ENCODE measurements at regions not wholly inside any gene's neighbourhood (a gene's known extent, or its start where the extent isn't known, plus 50 kb on each side); places are given as distances from the start of the nearest gene placed in this dataset.

DNA sequence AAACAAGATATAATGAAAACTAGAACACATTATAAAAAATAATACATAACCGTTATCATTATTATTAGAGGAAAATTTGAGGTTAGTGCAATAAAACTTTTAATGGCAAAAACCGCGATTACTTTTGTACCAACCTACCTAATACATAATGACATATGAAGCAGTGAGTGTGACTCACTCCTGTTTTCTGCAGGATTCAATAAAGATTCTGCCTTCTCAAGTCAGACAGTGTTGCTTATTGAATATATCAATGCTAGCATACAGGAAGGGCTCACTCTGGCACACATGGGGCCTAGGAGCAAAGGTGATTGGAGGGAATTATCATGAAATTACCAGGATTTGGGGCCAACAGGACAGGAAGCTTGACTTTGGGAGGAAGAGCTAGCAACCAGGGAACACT lies 230.8 kb upstream of the CEP162 start:
- Histone ChIP-seq H3K36me3 (ENCODE audit: control insufficient read depth, low read depth, low read length) (no peaks in the 10 kb centered on the region), H3K9me3 (ENCODE audit: control insufficient read depth, low read depth, low read length) (no peaks in the 10 kb centered on the region), H3K27me3 (ENCODE audit: control insufficient read depth, insufficient read depth, low read length) (no peaks in the 10 kb centered on the region), H3K4me1 (ENCODE audit: control insufficient read depth, low read depth, low read length) (no peaks in the 10 kb centered on the region), H3K4me3 (ENCODE audit: low read length) (no peak overlapping the region), H3K27ac (ENCODE audit: low read length) (no peak overlapping the region), H3K9ac (ENCODE audit: low read length) (no peak overlapping the region)

DNA sequence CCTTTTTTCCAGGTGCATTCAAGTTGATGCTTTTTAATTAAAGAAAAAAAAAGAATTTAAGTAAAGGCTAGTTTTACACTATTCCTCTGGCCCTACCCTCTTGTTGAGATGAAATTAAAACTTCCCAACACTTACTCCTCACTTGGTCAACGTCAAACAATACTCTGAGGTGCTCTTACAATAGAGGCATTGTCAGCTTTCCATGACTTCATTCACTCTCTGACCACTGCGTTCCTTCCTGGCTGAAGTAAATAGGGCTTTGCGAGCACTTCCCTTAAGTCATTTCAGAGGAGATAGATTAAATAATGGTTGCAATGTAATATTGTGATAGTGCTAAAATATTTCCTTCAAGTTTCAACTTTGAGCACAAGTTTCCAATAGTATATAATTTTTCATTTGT lies 229.8 kb upstream of the CEP162 start:
- Histone ChIP-seq H3K9me3 (ENCODE audit: control insufficient read depth, low read depth, low read length) (no peaks in the 10 kb centered on the region), H3K27ac (ENCODE audit: low read length) (no peak overlapping the region), H3K9ac (ENCODE audit: low read length) (no peak overlapping the region), H3K4me3 (ENCODE audit: low read length) (no peak overlapping the region), H3K36me3 (ENCODE audit: control insufficient read depth, low read depth, low read length) (no peaks in the 10 kb centered on the region), H3K4me1 (ENCODE audit: control insufficient read depth, low read depth, low read length) (no peaks in the 10 kb centered on the region), H3K27me3 (ENCODE audit: control insufficient read depth, insufficient read depth, low read length) (no peaks in the 10 kb centered on the region)

DNA sequence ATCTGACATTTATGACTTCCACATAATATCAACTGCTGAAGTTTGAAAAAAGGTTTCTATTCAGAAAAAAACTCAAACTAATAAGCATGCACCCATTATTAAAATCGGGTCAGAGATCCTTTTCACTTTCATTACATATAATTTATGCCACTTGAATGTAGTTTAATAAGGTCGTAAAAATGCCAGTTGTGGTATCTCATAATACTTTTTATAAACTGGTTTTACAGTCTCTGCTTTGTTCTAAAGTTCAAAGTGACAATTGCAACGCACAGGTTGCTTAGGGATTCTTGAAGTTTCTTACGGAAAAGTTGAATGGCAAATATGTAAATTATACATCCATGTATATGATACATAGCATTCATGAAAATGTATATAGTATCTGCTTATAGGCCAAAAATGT lies 229.4 kb upstream of the CEP162 start:
- no peak overlapping the region for H3K9ac ChIP-seq (ENCODE audit: low read length)
- H3K9me3 ChIP-seq (ENCODE audit: control insufficient read depth, low read depth, low read length): no peaks in the 10 kb centered on the region
- no peak overlapping the region for H3K27ac ChIP-seq (ENCODE audit: low read length)
- no peak overlapping the region for H3K4me3 ChIP-seq (ENCODE audit: low read length)
- no peaks in the 10 kb centered on the region for H3K36me3 ChIP-seq (ENCODE audit: control insufficient read depth, low read depth, low read length)
- H3K27me3 ChIP-seq (ENCODE audit: control insufficient read depth, insufficient read depth, low read length): no peaks in the 10 kb centered on the region
- no peaks in the 10 kb centered on the region for H3K4me1 ChIP-seq (ENCODE audit: control insufficient read depth, low read depth, low read length)

DNA sequence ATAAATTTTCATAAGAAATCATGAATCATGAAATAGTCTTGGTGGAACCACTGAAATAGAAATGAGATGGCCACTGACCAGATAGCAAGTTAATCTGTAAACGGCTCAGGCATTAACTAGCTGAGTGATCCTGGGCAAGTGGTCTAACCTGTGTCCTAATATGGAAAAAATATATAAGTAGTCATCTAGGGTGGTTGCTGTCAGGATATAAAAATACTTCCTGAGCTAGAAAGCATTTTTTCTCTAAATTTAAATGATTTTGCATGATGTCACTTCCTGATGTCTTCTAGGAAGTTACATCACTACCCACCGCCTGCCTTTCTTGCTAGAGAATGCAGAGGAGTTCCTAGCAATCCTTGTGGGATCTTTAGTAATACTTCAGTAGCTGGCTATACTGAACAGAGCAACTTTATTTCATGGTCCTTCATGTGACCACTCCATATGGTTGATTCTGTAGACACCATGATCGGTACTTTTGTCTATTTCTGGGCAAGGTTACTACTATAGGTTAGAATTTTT lies 228.1 kb upstream of the CEP162 start:
- H3K27ac ChIP-seq (ENCODE audit: low read length): no peak overlapping the region
- H3K27me3 ChIP-seq (ENCODE audit: control insufficient read depth, insufficient read depth, low read length): no peaks in the 10 kb centered on the region
- H3K9ac ChIP-seq (ENCODE audit: low read length): no peak overlapping the region
- no peak overlapping the region for H3K4me3 ChIP-seq (ENCODE audit: low read length)
- no peaks in the 10 kb centered on the region for H3K36me3 ChIP-seq (ENCODE audit: control insufficient read depth, low read depth, low read length)
- no peaks in the 10 kb centered on the region for H3K4me1 ChIP-seq (ENCODE audit: control insufficient read depth, low read depth, low read length)
- no peaks in the 10 kb centered on the region for H3K9me3 ChIP-seq (ENCODE audit: control insufficient read depth, low read depth, low read length)

DNA sequence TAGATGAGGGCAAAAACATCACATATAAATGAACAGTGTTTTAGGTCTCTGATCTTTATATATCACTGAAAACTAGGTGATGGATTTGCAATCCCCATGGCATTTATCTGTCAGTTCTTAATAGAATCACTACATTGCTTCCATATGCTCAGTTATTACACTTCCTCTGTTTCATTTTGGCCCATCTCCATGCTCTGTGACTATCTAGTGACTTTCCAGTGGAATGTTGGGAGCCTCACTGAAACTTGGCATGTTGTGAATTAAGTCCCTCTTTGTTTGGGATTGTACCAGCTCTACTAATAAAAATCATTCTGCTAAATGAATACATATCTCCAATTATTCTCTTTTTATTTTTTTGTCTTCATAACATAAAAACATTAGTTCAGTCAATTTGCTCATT lies 226.1 kb upstream of the CEP162 start:
- H3K4me1 ChIP-seq (ENCODE audit: control insufficient read depth, low read depth, low read length): peaks cover 5% of the 10 kb centered on the region
- no peaks in the 10 kb centered on the region for H3K27me3 ChIP-seq (ENCODE audit: control insufficient read depth, insufficient read depth, low read length)
- H3K4me3 ChIP-seq (ENCODE audit: low read length): no peak overlapping the region
- H3K9me3 ChIP-seq (ENCODE audit: control insufficient read depth, low read depth, low read length): no peaks in the 10 kb centered on the region
- H3K9ac ChIP-seq (ENCODE audit: low read length): no peak overlapping the region
- H3K36me3 ChIP-seq (ENCODE audit: control insufficient read depth, low read depth, low read length): no peaks in the 10 kb centered on the region
- no peak overlapping the region for H3K27ac ChIP-seq (ENCODE audit: low read length)

DNA sequence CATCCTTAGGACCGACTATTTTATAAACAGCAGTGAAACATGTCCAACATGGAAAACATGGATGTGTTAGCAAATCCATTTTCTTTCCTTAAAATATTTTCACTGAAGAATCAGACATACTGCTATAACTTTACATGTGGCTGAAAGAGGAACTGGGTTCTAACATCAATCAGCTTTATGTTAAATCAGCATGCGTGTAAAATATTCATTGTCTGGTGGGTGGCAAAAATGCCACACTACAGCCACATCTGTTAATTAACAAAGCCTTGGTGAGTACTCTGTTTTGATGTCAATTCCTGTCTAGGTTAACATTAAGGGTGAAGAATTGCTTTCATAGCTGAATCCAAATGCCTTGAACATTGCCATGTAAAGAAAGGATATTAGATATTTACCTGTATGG lies 222.6 kb upstream of the CEP162 start:
- H3K4me1 ChIP-seq (ENCODE audit: control insufficient read depth, low read depth, low read length): peaks cover 15% of the 10 kb centered on the region
- no peak overlapping the region for H3K4me3 ChIP-seq (ENCODE audit: low read length)
- no peaks in the 10 kb centered on the region for H3K9me3 ChIP-seq (ENCODE audit: control insufficient read depth, low read depth, low read length)
- H3K9ac ChIP-seq (ENCODE audit: low read length): no peak overlapping the region
- H3K27me3 ChIP-seq (ENCODE audit: control insufficient read depth, insufficient read depth, low read length): no peaks in the 10 kb centered on the region
- no peaks in the 10 kb centered on the region for H3K36me3 ChIP-seq (ENCODE audit: control insufficient read depth, low read depth, low read length)
- no peak overlapping the region for H3K27ac ChIP-seq (ENCODE audit: low read length)

DNA sequence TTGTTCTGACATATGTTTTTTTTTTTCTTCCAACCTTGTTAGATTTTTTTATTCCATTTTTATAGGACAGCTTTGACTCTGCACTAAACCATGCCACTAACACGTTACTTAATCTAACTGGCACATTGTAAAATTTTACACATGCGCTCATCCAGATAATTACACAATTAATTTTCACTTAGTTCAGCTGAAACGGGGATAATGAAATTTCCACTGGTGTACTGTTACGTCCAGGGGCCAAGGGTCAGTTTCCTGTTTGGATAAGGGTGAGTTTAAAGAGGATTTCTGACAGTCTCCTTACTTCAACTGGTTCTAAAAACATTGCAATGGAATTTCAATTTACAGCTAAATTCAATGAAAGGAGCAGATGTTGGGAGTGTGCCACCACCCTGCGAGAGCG lies 221.8 kb upstream of the CEP162 start:
- peaks cover 15% of the 10 kb centered on the region for H3K4me1 ChIP-seq (ENCODE audit: control insufficient read depth, low read depth, low read length)
- no peaks in the 10 kb centered on the region for H3K36me3 ChIP-seq (ENCODE audit: control insufficient read depth, low read depth, low read length)

DNA sequence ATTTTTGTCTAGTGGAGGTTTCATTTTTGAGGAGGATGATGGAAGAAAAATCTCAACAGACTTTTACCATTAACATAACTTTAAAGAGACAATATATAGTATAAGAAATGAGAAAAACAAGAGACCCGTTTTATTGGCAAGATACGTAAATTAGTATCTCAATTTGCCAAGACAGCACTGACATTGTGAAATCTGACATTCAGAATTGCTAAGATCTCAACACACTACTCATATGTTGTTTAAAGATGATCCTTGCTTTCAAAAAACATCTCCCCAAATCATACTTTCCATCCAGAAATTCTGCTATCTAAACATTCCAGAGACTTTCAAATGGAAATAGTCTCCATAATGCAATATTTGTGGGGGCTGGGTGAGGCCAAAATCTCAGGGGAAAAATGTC lies 220.9 kb upstream of the CEP162 start:
- H3K4me3 ChIP-seq (ENCODE audit: low read length): no peak overlapping the region
- no peaks in the 10 kb centered on the region for H3K9me3 ChIP-seq (ENCODE audit: control insufficient read depth, low read depth, low read length)
- H3K36me3 ChIP-seq (ENCODE audit: control insufficient read depth, low read depth, low read length): no peaks in the 10 kb centered on the region
- no peaks in the 10 kb centered on the region for H3K27me3 ChIP-seq (ENCODE audit: control insufficient read depth, insufficient read depth, low read length)
- peaks cover 15% of the 10 kb centered on the region for H3K4me1 ChIP-seq (ENCODE audit: control insufficient read depth, low read depth, low read length)
- H3K27ac ChIP-seq (ENCODE audit: low read length): no peak overlapping the region
- no peak overlapping the region for H3K9ac ChIP-seq (ENCODE audit: low read length)

More for the DNA sequence above, 221.8 kb upstream of the CEP162 start:
- Histone ChIP-seq H3K9me3 (ENCODE audit: control insufficient read depth, low read depth, low read length) (no peaks in the 10 kb centered on the region), H3K9ac (ENCODE audit: low read length) (no peak overlapping the region), H3K4me3 (ENCODE audit: low read length) (no peak overlapping the region), H3K27me3 (ENCODE audit: control insufficient read depth, insufficient read depth, low read length) (no peaks in the 10 kb centered on the region), H3K27ac (ENCODE audit: low read length) (no peak overlapping the region)

DNA sequence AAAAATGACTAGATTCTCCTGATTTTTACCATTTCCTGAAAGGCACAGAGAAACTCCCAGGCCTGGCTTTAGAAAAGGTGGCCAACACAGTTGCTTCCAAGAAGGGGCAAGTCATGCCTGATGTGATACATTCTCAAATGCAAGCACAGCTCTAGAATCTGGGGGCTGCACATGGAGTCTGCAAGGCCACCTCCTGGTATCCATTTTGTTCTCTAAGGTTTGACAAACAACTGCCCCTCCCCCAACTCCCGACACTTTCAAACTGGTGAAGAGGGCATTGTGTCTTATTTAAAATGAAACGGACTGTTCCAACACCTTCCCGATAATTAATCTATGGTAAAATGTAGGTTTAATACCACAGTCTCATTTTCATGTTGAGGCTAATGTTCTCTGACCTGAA lies 220.2 kb upstream of the CEP162 start:
- H3K4me1 ChIP-seq (ENCODE audit: control insufficient read depth, low read depth, low read length): peaks cover 15% of the 10 kb centered on the region
- no peaks in the 10 kb centered on the region for H3K27me3 ChIP-seq (ENCODE audit: control insufficient read depth, insufficient read depth, low read length)
- H3K4me3 ChIP-seq (ENCODE audit: low read length): no peak overlapping the region
- H3K27ac ChIP-seq (ENCODE audit: low read length): peak overlapping the region; percentile 13
- no peak overlapping the region for H3K9ac ChIP-seq (ENCODE audit: low read length)
- H3K36me3 ChIP-seq (ENCODE audit: control insufficient read depth, low read depth, low read length): no peaks in the 10 kb centered on the region
- no peaks in the 10 kb centered on the region for H3K9me3 ChIP-seq (ENCODE audit: control insufficient read depth, low read depth, low read length)

DNA sequence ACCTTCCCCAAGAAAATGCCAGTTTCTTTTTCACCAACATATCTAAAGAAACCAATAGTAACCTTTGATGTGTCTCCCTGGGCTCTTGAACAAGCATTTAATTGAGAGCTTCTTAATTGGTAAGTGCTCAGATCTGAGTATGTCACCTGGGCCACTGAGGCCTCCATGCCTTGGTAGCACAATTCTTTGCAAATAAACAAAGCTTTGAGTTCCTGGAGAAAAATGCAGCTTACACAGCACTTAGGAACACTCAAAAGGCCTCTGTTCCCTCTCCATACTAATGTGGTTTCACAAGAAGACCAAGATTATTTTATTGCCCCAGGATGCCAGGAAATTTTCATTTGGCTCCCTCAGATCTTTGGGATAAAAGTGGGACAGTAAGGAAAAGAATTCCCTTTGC lies 217.6 kb upstream of the CEP162 start:
- H3K27ac ChIP-seq (ENCODE audit: low read length): no peak overlapping the region
- H3K9ac ChIP-seq (ENCODE audit: low read length): no peak overlapping the region
- no peaks in the 10 kb centered on the region for H3K27me3 ChIP-seq (ENCODE audit: control insufficient read depth, insufficient read depth, low read length)
- peaks cover 15% of the 10 kb centered on the region for H3K4me1 ChIP-seq (ENCODE audit: control insufficient read depth, low read depth, low read length)
- no peaks in the 10 kb centered on the region for H3K36me3 ChIP-seq (ENCODE audit: control insufficient read depth, low read depth, low read length)
- H3K4me3 ChIP-seq (ENCODE audit: low read length): no peak overlapping the region
- H3K9me3 ChIP-seq (ENCODE audit: control insufficient read depth, low read depth, low read length): no peaks in the 10 kb centered on the region

DNA sequence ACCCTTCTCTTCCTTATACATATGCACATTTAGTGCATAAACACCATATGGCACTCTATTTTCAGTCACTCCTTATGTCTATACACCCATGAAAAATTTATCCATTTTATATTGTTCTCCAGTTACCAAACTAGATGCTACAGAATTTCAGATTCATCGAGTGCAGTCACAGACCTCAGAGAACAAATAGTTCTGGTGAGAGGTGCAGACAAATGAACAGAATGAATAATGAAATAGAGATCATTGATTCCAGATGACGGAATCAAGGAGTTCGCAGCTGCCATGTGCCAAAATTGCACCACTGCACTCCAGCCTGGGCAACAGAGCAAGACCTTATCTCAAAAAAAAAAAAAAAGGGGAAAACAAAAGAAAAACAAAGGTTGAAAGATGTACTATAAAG lies 214.8 kb upstream of the CEP162 start:
- H3K4me3 ChIP-seq (ENCODE audit: low read length): no peak overlapping the region
- H3K4me1 ChIP-seq (ENCODE audit: control insufficient read depth, low read depth, low read length): no peaks in the 10 kb centered on the region

DNA sequence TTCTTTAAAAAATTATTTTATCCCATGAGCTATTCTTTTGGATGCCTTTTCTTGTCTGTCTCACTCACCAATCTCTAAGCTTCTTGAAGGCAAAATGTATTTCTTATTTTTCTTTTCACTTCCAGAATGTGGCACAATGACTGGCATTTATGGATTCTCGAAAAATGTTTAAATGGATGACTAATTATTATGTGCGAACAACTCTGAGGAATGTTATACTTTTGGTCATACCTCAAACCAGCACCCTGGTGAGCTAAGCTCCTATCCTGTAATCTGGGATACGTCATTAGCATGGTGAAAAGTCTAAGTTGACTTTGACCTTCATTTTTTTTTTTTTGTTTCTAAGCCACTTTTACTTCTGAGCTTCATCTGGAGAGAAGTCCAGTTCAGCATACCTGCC lies 214.0 kb upstream of the CEP162 start:
- Histone ChIP-seq H3K9me3 (ENCODE audit: control insufficient read depth, low read depth, low read length) (no peaks in the 10 kb centered on the region), H3K4me3 (ENCODE audit: low read length) (no peak overlapping the region), H3K4me1 (ENCODE audit: control insufficient read depth, low read depth, low read length) (no peaks in the 10 kb centered on the region), H3K9ac (ENCODE audit: low read length) (no peak overlapping the region), H3K27ac (ENCODE audit: low read length) (no peak overlapping the region), H3K27me3 (ENCODE audit: control insufficient read depth, insufficient read depth, low read length) (no peaks in the 10 kb centered on the region), H3K36me3 (ENCODE audit: control insufficient read depth, low read depth, low read length) (no peaks in the 10 kb centered on the region)

More for the DNA sequence above, 214.8 kb upstream of the CEP162 start:
- H3K9me3 ChIP-seq (ENCODE audit: control insufficient read depth, low read depth, low read length): no peaks in the 10 kb centered on the region
- no peaks in the 10 kb centered on the region for H3K36me3 ChIP-seq (ENCODE audit: control insufficient read depth, low read depth, low read length)
- no peak overlapping the region for H3K27ac ChIP-seq (ENCODE audit: low read length)
- no peaks in the 10 kb centered on the region for H3K27me3 ChIP-seq (ENCODE audit: control insufficient read depth, insufficient read depth, low read length)
- H3K9ac ChIP-seq (ENCODE audit: low read length): no peak overlapping the region

Data from iPS-18a (cell line).